ENCODE measurements at regions not wholly inside any gene's neighbourhood (a gene's known extent, or its start where the extent isn't known, plus 50 kb on each side); places are given as distances from the start of the nearest gene placed in this dataset.

GRCh38 chr5:118033686-118034338 is 954.5 kb downstream of the DTWD2 start:
- TF ChIP-seq YY1 (IDR thresholded peaks at IDR 0.05; ENCODE audit: insufficient read depth, insufficient read length): no peak
- no peak for TF ChIP-seq SUZ12 (IDR thresholded peaks at IDR 0.05; ENCODE audit: extremely low read depth, insufficient read depth, insufficient read length)
- TF ChIP-seq ZNF274 (IDR thresholded peaks at IDR 0.05; ENCODE audit: low read depth, low read length): no peak

Measured in NT2/D1 (cell line).